ENCODE measurements at regions not wholly inside any gene's neighbourhood (a gene's known extent, or its start where the extent isn't known, plus 50 kb on each side); places are given as distances from the start of the nearest gene placed in this dataset.

DNA sequence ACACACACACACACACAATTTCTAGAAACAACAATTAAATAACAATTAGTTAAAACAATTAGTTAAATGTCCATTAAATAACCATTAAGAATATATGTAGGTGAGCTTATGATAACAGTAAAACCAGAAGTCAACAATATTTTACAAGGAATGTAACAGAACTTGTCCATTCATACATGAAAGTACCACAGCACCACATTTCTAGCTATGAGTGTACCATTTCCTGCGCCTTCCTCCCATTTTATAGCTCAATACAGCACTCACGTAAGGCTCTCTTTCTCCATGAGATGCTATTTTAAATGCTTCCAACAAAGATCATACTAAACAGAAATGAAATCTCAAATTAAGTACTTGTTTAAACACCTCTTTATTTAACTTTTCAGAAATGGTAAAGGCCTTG, 367.3 kb upstream of the ZWINT start:
- ATAC-seq, result no peak

DNA sequence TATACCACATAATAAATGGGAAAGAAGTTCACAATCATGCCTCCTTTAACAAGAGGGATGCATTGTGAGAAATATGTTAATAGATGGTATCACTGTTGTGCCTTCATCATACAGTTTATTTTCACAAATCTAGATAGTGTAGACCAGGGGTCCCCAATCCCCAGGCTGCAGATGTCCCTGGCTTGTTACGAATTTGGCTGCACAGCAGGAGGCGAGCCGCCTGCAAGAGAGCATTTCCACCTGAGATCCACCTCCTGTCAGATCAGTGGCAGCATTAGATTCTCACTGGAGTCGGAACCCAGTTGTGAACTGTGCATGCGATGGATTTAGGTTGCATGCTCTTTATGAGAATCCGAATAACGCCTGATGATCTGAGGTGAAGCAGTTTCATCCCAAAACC, 361.9 kb upstream of the ZWINT start:
- ATAC-seq, result no peak

DNA sequence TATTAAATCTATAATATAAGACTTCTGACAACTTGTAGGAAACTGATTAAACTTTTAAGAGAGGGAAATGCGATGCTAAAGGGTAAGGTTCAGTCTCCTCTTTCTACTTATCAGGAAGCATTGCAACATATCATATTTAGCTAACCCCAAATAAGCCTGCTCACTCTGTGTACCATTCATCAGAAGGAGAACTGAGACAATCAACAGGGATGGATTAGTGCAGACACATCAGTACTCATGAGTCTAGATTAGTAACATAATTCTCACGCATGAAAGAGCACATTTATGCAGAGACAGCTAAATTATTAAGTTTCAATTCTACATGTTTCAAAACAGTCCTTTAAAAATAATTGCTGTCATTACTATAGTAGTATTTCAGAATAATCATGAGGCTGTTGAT, 354.2 kb upstream of the ZWINT start:
- no peak for ATAC-seq

DNA sequence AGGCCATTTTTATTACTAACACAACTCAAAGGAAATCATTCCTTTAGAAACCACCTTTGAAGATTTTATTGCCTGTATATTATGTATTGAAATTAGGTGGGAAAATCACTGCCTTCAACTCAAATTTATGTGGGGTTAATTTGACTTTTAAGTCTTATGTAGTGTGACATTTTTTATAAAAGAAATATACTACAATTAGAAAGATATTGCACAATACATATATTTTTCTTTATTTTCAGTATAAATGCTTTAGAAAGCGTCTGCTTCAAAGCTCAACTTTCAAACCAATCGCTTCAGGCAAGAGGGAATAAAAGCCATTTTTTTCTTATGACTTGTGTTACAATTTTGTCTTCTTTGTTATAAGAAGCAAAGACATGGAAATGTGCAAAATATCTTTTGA, 337.4 kb upstream of the ZWINT start:
- ATAC-seq, result no peak

DNA sequence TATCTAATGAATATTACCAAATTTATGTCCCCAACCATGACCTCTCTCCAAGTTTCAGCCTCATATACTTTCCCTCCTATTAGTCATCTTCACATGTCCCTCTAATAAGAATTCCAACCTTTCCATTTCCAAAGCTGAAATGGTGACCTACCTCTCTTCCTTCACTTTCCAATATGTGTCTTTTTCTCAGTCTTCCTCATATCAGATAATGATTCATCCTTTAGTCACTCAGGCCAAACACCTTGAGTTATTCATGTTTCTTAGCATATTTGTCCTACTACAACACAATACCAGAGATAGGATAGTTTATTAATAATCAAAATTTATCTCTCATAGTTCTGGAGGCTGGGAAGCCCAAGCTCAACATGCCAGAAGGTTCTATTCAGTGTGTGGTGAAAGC, 318.5 kb upstream of the ZWINT start:
- ATAC-seq, result no peak

DNA sequence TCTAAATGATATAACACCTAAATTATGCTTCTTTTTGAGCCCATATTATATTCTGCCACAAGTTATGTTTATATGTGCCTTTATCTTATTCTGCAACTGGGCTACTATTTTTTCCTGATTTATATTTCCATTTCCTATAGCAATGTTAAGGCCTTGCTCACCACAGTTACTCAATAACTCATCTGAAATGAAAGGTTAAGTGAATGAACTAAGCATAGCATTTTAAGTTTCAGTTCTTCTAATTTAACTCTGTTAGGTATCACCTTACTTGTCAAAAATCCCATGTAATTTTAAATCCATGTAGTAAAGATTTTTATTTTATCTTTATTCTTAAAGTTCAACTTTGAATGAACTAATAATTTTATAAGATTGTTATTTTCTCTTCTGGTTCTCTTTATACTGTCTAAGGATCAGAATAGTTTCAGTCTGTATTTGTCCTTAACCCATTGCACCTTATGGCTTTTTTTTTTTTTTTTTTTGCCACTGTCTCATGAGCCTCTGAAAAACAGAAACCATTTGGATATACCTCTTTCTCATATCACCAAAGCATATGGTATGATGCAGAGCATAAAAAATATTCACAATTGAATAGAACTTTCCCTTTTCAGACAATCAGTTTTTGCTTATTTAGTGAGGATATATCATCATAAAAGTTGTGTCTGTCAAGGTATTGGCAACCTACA, 301.8 kb upstream of the ZWINT start:
- ATAC-seq, result no peak

DNA sequence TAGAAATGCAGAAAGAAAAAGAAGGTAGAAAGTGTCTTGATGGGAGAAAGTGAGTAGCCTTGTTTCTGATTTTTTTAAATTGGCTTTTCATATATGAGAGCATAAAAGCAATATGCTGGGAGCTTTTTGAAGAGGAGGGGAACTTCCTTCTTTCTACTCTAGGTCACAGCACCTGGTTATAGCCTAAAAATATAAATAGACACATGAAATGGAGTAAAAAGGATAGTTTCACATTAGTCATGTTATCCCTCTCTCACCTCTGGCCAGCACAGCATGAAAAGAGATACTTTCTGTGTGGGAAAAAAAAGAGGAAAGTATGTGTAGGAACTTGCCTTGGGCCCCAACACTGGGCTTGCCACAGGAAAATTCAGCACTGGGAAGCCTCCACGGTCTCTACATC, 292.2 kb upstream of the ZWINT start:
- no peak for ATAC-seq

DNA sequence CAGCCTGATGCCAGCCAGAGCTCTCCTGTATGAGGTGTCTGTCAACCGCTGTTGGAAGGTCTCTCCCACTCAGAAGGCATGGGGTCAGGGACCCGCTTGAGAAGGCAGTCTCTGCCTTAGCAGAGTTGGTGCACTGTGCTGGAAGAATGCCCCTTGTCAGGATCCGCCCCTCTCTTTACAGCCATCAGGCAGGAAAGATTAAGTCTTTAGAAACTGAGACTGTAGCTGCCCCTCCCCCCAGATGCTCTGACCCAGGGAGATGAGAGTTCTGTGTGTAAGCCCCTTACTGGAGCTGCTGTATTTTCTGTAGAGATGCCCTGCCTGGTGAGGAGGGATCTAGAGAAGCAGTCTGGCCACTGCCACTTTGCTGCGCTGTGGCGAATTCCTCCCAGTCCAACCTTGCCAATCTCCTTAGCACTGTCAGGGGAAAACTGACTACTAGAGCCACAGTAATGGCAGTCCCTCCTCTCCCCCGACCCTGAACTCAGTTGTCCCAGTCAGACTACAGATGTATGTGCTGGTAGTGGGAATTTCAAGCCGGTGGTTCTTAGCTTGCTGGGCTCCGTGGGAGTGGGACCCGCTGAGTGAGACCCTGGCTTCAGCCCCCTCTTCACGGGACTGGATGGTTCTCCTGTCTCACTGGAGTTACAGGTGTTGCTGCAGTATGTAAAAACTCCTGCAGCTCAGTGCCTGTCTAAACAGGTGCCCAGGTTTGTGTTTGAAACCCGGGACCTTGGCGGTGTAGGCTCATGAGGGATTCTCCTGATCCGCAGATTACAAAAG, 285.5 kb upstream of the ZWINT start:
- no peak for ATAC-seq

DNA sequence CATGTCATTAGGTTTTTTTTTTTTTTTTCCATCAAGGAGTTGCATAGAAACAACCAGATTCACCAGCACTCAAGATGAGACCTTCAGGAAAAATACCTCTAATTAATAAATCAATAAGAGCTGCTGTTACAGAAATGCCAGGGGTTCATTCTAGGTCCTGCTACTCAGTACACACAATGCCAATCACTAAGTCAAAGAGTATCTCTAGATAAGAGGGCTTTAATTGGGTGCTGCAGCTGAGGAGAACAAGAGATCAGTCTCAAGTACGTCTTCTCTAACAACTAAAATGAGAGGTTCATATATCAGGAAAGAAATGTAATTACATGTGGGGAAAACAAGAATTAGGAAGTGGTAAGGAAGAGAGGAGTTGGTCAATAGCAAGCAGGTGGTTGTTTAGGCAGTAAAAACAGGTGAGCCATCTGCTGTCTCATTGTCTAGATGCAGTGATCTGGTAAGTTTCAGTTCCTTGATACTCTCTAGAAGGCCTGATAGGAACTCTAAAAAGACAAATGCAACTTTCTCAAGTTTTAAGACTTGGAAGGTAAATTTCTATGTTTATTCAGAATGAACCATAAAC, 272.9 kb upstream of the ZWINT start:
- no peak for ATAC-seq

DNA sequence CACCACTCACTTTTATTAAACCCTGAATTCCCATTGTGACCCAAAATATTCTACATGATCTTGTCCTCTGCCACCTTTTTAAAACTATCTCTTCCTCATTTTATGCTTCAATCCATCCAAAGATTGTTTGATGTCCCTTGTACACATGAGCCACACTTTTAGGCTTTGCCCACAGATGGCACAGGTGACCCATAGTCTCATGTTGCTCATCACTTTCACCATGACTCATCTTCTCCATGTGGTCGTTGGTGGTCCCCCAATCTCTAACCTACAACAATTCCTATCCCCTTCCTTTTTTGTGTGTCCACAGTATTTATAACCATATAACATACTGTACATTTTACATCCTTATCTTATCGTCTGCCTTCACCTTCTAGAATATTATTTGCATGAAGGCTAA, 271.5 kb upstream of the ZWINT start:
- no peak for ATAC-seq

DNA sequence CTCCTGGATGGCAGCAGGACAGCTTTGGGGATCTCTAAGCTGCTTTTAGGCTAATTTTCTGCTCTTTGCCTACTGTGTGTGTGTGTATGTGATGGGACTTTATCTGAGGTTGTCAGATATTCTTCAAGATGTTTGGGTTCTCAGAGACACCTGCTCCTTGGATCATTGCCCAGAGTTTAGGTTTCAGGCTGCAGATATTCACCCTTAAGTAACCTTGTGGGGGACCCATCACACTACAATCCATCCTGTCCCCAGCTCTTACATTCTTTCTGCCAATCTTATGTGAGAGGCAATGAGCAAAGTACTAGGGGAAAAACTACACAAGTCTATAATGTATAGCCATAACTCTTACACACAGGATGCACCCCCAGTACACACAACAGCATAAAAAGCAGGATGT, 263.0 kb upstream of the ZWINT start:
- ATAC-seq, result no peak

DNA sequence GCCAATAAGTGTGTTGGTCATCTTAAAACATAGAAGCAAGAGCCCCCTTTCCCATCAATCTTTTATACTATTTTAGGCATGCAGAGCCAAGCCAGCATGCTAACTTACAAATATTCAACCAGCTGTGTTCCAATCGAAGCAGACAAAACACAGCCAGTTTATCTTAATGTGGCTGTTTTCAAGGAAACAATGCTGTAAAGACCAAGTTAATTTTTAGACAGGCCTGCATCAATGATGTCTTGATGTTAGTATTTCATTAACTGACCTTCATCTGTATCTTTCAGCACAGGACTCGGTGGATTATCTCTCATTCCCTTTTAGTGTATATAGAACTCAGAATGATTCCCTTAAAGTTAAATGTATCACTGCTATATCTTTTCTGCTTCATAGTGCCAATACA, 262.0 kb upstream of the ZWINT start:
- no peak for ATAC-seq

DNA sequence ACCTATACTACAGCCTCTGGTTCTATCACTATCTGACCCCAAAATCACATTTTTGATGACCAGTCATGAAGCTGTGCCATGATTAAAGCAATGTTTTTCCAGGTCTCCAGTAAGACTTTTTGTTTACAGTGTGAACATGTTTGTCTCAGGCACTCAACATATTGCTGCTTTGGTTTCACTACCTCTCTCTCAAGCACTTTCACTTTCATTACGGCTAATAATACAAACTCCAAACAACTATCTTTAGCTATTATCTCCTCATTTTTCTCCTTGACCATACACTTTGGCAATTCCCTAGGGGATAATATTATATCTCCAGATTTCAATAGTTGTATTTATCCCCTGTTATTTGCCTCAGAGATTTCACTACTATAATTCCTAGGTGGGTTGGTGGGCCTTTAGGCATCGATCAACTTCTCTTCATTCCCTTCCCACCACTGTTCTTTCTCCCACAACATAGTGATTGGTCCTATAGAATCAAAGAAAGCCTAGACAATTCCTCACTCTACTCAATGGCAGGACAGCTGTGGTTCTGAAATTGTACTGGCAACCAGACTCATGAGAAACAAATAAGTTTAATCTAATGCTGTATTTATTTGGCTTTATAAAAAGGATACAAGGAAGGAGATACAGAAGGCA, 261.4 kb upstream of the ZWINT start:
- ATAC-seq, result no peak

DNA sequence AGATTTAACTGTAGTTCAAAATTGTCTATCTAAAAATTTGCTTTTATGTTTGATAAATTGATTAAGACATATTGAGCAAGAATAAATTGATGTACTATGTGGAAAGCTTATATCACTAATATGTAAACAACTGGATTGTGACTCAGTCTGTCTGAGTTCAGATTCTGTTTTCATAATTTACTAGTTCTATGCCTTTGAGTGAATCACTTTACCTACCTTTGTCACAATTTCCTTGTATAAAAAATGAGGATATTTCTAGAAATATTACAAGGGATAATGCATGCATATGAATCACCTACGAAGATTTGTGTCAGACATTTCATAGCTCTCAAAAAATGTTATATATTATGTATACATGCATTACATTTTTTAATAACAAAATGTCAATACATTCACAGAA, 245.1 kb upstream of the ZWINT start:
- no peak for ATAC-seq

DNA sequence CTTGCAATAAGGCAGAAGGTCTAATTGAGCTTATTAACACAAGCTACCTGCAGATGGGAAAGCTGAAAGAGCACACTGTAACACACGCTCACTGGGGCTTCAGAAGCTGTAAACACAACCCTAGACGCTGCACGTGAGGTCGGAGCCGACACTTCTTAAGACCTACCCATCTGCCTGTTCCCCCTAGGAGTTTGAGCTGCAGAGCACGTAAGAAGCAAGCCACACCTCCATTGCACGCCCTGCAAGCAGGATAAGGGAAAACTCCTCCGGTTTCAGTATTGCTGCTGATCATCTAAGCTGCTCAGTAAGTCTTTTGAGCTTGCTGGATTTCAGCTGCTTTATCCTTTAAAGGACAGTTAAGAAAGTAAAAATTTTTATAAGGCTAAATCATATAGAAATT, 244.0 kb upstream of the ZWINT start:
- no peak for ATAC-seq

DNA sequence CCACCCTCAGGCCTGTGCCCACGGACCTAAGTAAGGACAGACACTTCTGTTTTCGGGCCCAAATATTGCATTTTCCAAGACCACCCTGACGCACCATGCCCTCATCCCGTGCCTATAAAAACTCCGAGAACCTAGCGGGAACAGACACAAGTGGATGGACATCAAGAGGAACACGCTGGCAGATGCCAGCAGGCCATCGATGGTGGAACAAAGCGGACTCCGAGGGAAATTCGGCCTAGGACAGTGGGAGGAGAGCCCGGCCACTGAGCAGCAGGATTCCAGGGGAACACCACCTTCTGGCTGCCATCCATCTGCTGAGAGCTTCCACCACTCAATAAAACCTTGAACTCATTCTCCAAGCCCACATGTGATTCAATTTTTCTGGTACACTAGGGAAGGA, 243.6 kb upstream of the ZWINT start:
- ATAC-seq, result no peak

DNA sequence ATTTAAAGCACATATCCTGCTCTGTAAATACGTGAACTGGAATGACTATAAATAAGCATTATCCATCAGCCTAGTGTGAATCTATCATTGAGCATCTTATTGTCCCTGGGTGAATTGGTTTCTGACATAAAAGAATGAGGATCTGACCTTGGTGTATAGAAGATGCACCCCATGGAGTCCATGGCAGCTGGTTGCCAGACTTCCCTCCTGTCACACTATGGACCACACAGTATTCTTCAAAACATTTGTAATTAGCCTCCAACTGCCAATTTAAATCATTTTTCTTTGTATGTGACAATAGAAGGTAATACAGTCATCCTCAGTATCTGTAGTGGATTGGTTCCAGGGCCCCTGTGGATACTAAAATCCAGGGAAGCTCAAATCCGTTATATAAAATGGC, 238.1 kb upstream of the ZWINT start:
- ATAC-seq, result no peak

DNA sequence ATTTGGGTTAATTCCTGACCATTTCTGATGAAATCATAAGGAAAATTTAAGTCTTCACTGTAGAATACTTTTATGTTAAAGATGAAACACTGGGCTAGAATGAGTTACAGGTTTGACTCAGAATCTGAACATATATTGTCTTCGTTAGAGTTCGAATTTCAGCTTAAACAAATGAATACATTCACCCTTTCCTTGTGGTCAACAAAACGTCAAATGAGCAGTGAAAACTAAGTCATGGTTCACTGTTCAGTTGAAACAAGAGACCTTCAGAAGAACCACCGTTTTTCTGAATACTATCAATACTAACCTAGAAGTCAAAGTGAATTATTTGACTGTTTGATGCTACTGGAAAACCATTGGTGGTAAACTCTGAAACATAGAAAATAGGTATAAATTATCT, 235.2 kb upstream of the ZWINT start:
- ATAC-seq, result no peak

DNA sequence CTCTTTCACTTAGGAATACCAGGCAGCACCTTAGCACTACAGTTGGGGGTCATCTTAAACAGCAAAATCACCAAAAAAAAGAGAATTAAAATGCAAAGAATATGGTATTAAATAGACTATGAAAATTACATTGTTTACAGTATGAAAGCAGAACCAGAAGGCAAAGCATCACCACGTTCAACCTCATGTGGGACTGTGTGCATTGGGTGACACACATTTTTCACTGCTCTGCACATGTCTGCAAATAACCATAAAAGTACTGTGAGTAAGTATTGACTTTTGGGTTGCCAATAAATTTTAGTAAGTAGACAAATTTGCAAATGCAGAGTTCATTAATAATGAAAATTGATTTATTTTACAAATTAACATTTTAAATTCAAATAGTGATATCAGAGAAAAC, 232.1 kb upstream of the ZWINT start:
- no peak for ATAC-seq

DNA sequence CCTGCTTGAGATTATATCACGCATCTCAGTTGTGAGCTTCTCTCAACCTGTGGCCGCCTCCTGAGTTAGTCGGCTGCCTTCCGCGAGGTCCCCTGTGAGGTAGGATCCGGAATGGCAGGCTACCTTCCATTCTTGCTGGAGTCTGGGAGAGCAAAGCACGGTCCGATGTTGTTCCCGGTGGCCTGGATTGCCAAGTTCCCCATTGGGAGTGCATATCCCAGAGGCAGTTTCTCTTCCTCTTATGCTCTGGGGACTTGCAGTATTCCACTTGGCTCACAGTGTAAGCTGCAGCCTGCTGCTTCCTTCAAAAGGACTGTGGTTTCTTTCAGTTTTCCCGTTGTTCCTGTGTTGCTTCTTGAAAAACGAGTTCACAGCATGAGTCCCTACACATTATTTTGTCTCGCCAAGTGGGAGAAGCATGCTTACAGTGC, 225.4 kb upstream of the ZWINT start:
- no peak for ATAC-seq

DNA sequence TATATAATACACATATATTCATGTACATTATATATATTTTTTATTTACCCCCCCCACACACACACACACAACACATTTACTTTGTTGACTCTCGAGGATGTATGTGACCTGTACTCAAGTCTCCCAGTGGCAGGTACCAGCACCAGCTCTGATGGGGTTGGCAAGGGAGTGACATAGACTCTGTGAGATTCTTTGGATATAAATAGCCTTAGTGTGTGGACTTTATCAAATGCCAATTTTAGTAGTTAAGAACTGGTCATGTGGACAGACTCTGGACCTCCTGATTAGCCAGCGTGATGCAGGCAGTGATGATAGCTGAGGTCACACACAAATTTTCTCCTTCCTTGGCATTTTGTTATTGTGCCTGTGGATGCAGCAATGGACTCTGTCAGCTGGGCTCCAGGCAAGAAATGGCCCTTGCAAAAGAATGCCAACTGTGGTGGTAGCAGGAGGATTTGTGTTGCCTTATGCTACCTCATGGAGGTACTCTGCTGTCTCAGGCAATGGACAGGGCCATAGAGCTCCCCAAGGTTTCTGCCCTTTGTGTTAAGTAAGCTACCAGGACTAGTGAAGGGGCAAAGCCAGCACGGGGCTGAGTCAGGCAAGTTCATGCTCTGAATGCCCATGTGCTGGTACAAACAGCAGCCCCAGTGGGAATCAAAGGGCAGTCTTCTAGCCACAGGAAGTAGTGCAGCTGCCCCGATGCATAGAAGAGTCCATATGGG, 224.6 kb upstream of the ZWINT start:
- ATAC-seq, result no peak

DNA sequence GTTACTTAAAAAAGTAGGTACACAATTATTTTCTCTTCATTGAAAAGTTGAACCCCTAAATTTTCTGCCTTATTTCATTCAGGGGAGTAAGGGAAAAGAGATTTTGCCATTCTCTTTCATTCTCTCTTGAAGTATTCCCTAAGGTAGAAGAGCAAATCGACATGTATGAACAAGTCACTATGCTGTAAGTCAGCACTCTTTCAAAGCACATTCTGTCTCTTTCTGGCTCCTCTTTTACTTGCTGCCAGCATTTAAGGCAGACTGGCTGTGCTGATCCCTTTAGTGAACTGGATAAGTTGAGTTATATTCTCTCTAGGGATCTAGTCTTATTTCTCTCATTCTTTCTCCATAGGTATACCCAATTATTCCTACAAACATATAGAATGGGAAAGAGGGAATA, 222.3 kb upstream of the ZWINT start:
- no peak for ATAC-seq

DNA sequence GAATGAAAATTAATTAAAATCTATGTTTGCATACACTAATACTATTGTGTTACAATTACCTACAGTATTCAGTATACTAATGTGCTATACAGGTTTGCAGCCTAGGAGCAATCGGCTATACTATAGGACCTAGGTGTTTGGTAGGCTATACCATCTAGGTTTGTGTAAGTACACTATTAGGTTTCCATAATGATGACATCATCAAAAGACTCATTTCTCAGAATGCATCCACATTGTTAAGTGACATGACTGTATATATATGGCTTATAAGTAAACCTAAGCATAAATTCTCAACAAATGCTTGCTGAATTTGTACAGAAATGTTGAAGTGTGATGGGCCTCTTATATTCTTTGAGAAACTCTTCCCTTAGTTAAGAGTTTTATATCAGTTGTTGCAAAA, 206.5 kb upstream of the ZWINT start:
- ATAC-seq, result no peak

All from activated CD4-positive, CD25-positive, alpha-beta regulatory T cell treated with anti-CD3 and anti-CD28 coated beads, Interleukin-2, amount 50 U/mL, for 24 hours (primary cell).